ENCODE measurements at regions not wholly inside any gene's neighbourhood (a gene's known extent, or its start where the extent isn't known, plus 50 kb on each side); places are given as distances from the start of the nearest gene placed in this dataset.
"Not testable (repeated sequence)": the region's sequence is repeated elsewhere in the genome, so short reads cannot be mapped to it uniquely, and the experiment has no call there.

DNA sequence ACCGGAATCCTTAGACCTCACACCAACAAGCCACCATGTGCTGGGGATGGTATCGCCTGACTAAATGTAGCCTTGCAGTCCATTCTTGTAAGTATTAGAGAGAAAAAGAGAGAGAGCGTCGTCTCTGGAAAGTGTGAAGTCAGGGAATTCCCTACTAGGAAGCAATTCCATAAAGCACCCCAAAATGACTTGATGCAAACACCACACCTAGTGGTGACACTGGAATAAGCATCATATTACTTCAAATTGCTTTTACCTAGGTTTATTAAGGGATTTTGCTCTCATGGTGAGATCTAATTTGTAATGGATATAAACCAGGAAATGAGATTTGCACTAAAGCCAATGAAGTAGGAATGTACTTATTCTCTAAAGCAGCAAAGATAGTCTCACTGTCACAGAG lies 111.4 kb upstream of the METTL9 start:
- ATAC-seq = not testable (repeated sequence)

DNA sequence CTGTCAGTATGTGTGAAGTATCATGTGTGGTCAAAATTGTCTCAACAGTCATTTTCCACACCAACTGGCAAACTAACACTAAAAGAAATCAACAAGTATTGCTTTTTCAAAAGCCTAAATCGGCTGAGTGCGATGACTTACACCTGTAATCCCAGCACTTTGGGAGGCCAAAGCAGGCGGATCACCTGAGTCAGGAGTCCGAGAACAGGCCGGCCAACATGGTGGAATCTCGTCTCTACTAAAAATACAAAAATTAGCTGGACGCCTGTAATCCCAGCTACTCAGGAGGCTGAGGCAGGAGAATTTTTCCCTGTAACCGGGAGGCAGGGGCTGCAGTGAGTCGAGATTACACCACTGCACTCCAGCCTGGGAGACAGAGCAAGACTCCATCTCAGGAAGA lies 100.3 kb upstream of the METTL9 start:
- not testable (repeated sequence) for ATAC-seq

- ATAC-seq = peak; percentile 68 to 73
Observed at GRCh38 chr16:21501223-21501868, 98.0 kb upstream of the METTL9 start.

DNA sequence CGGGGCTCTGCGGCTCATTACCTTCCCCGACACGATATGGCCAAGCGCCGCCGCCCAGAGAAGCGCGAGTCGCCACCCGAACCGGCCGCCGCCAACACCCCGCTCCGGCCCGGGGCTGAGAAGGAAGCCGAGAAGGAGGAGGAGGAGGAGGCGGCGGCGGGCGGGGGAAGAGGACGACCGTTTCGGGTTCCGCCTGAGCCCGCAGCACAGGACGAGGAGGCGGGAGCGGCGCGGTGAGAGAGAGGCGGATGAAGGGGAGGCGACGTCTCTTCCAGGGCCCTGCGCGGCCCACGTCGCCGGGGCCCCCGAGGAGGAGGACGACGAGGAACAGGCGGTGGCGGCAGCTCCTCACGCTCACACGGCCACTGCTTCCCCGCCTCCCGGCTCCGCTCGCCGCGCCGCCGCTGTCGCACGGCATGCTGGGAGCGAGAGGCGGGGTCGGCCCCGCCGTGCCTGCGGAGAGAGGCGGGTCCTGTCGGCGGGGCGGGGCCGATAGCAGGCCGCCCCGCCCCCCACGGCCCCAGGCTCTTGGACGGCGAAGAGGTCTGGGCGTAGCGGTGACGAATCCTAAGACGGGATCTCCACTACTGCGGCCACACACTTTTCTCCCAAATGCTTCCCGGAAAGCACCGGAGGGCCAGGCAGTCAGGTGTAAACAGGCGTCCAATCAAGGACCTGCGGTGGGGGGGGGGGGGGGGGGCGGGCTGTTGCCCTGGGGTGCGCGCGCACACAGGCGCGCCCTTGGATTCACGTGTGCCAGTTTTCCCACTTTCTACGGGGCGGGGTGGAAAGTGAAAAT lies 97.3 kb upstream of the METTL9 start:
- ATAC-seq = peak; percentile 78 to 80

GRCh38 chr16:21503574-21503920 lies 95.8 kb upstream of the METTL9 start:
- not testable (repeated sequence) for ATAC-seq

GRCh38 chr16:21503941-21504832 lies 95.2 kb upstream of the METTL9 start:
- ATAC-seq = not testable (repeated sequence)

GRCh38 chr16:21505751-21506520 lies 93.4 kb upstream of the METTL9 start:
- not testable (repeated sequence) for ATAC-seq

DNA sequence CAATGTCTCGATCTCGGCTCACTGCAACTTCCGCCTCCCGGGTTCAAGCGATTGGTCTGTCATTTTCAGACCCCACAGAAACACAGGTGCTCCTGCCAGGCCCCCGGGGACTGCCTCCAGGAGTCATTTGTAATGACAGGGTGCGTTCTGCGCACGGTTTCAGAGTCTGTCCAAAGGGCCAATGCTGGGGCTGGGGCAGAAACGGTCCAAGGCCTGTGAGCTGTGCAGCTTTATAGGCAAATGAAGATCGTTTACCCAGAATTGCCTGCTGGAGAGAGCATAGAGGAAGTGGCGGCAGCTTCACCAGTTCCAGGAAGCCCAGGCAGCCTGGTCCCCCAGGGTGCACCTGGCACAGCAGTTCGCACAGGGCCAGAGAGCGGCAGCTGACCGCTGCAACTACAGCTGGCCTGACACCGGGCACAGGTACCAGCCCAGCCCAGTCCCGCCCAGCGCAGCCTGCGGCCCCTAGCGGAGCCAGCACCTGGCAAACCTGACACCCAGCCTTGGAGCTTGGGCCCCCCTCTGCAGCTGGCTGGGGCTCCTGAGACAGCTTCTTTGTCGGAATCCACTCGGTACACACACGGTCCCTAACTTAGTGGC lies 92.4 kb upstream of the METTL9 start:
- ATAC-seq = peak; percentile 52 to 57

DNA sequence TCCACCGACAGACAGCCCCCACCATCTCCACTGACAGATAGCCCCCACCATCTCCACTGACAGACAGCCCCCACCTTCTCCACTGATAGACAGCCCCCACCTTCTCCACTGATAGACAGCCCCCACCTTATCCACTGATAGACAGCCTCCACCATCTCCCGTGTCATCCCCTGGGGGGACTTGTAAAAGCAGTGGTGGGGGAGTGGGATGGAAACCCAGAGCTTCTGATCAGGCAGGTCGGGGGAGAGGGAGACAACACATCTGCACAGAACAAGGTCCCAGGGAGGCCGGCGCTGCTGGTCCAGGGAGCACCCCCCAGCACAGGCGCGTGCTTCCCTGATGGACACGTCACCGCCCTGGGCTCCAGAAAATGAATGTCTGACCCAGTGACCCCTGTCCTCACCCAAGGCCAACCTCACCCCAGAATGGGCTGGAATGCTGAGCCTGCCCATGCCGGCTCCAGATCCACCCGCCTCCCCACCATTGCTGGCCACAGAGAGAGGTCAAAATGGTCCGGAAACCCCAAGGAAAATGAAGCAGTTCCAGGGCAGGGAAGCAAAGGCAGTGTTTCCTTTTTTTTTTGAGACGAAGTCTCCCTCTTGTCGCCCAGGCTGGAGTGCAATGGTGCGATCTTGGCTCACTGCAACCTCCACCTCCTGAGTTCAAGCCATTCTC lies 91.6 kb upstream of the METTL9 start:
- ATAC-seq = not testable (repeated sequence)

GRCh38 chr16:21508661-21509436 lies 90.5 kb upstream of the METTL9 start:
- ATAC-seq = peak; percentile 65 to 69

GRCh38 chr16:21509437-21510086 lies 89.8 kb upstream of the METTL9 start:
- ATAC-seq = not testable (repeated sequence)

GRCh38 chr16:21510869-21511255 lies 88.5 kb upstream of the METTL9 start:
- not testable (repeated sequence) for ATAC-seq

- not testable (repeated sequence) for ATAC-seq
Observed at GRCh38 chr16:21511315-21512210, 87.8 kb upstream of the METTL9 start.

GRCh38 chr16:21512280-21513192 lies 86.8 kb upstream of the METTL9 start:
- ATAC-seq = not testable (repeated sequence)

- not testable (repeated sequence) for ATAC-seq
Observed at GRCh38 chr16:21513337-21513741, 86.0 kb upstream of the METTL9 start.

GRCh38 chr16:21513812-21514473 lies 85.4 kb upstream of the METTL9 start:
- ATAC-seq = not testable (repeated sequence)

- not testable (repeated sequence) for ATAC-seq
Observed at GRCh38 chr16:21514474-21514840, 84.9 kb upstream of the METTL9 start.
